Fibroblast of skin of scalp (primary cell): ENCODE measurements at regions not wholly inside any gene's neighbourhood (a gene's known extent, or its start where the extent isn't known, plus 50 kb on each side); places are given as distances from the start of the nearest gene placed in this dataset.
A peak's percentile ranks its signal among the peaks of the same experiment; 100 is the strongest.

Experiments used
- DNase-seq: peaks from one replicate; pipeline ENCODE4 v3.0.0-alpha.2; 2013

- DNase-seq: no peak
Observed at GRCh38 chr13:42658019-42658418, 84.1 kb downstream of the TNFSF11 start.

GRCh38 chr13:42660333-42660965, 86.5 kb downstream of the TNFSF11 start:
- DNase-seq: peak; percentile 22

- no peak for DNase-seq
Observed at GRCh38 chr13:42667638-42668037, 93.7 kb downstream of the TNFSF11 start.

GRCh38 chr13:42671502-42671901, 97.5 kb downstream of the TNFSF11 start:
- DNase-seq: no peak

GRCh38 chr13:42673677-42674076, 99.7 kb downstream of the TNFSF11 start:
- DNase-seq: no peak

- DNase-seq: no peak
Observed at GRCh38 chr13:42680748-42681147, 100.6 kb upstream of the FAM216B start.

GRCh38 chr13:42681326-42682100, 99.9 kb upstream of the FAM216B start:
- no peak for DNase-seq

GRCh38 chr13:42684226-42684625, 97.2 kb upstream of the FAM216B start:
- DNase-seq: no peak

- no peak for DNase-seq
Observed at GRCh38 chr13:42685751-42686150, 95.6 kb upstream of the FAM216B start.

- DNase-seq: no peak
Observed at GRCh38 chr13:42686165-42686564, 95.2 kb upstream of the FAM216B start.

- no peak for DNase-seq
Observed at GRCh38 chr13:42688821-42689220, 92.6 kb upstream of the FAM216B start.

- peak; percentile 58 for DNase-seq
Observed at GRCh38 chr13:42696191-42696590, 85.2 kb upstream of the FAM216B start.

- no peak for DNase-seq
Observed at GRCh38 chr13:42699912-42700311, 81.5 kb upstream of the FAM216B start.

GRCh38 chr13:42702716-42703115, 78.7 kb upstream of the FAM216B start:
- no peak for DNase-seq

GRCh38 chr13:42703740-42704139, 77.6 kb upstream of the FAM216B start:
- DNase-seq: no peak

- no peak for DNase-seq
Observed at GRCh38 chr13:42706286-42706685, 75.1 kb upstream of the FAM216B start.

- DNase-seq: peak; percentile 35
Observed at GRCh38 chr13:42707048-42707447, 74.3 kb upstream of the FAM216B start.

GRCh38 chr13:42707586-42707985, 73.8 kb upstream of the FAM216B start:
- DNase-seq: peak; percentile 79

GRCh38 chr13:42708391-42708790, 73.0 kb upstream of the FAM216B start:
- DNase-seq: no peak

- DNase-seq: no peak
Observed at GRCh38 chr13:42709276-42709675, 72.1 kb upstream of the FAM216B start.

- no peak for DNase-seq
Observed at GRCh38 chr13:42715909-42716308, 65.5 kb upstream of the FAM216B start.

GRCh38 chr13:42717176-42717575, 64.2 kb upstream of the FAM216B start:
- DNase-seq: no peak

- DNase-seq: peak; percentile 95
Observed at GRCh38 chr13:42720113-42720857, 61.1 kb upstream of the FAM216B start.

- no peak for DNase-seq
Observed at GRCh38 chr13:42720858-42721219, 60.5 kb upstream of the FAM216B start.
